ENCODE measurements at regions not wholly inside any gene's neighbourhood (a gene's known extent, or its start where the extent isn't known, plus 50 kb on each side); places are given as distances from the start of the nearest gene placed in this dataset.

DNA sequence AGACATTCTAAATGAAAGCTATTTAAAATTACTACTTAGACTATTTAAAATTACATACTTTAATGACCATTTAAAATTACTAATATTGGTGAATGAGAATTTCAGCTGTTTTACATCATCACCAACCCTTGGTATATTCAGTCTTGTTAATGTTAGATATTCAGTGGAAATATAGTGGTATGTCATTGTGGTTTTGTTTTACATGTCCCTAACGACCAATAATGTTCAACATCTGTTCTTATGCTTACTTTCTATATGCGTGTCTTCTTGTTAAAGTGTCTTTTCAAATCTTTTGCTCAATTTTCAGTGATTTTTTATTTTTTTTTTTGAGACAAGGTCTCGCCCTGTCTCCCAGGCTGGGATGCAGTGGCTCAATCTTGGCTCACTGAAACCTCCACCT lies 279.3 kb upstream of the TARS1 start:
- WGBS (ENCODE audit: extremely low coverage, insufficient coverage, insufficient read length), result no CpG with 5 or more reads among the region's 3 CpGs
- no peaks in the 10 kb centered on the region for H3K79me1 ChIP-seq (ENCODE audit: low read length)
- no peak overlapping the region for H3K4me3 ChIP-seq (ENCODE audit: low read depth, low read length)
- H3K9me3 ChIP-seq (ENCODE audit: insufficient read depth, low read depth, low read length), result no peaks in the 10 kb centered on the region
- no peak overlapping the region for H2BK5ac ChIP-seq (ENCODE audit: low read depth, low read length, poor library complexity)
- H4K8ac ChIP-seq (ENCODE audit: low read depth, low read length), result no peak overlapping the region
- no peak overlapping the region for H3K4me2 ChIP-seq (ENCODE audit: low read length)
- H3K4ac ChIP-seq (ENCODE audit: low read depth, low read length), result no peak overlapping the region
- no peak overlapping the region for H4K91ac ChIP-seq (ENCODE audit: low read depth, low read length)
- no peak overlapping the region for H3K9ac ChIP-seq (ENCODE audit: low read length)
- no peak overlapping the region for H3K18ac ChIP-seq (ENCODE audit: low read length)
- H2BK120ac ChIP-seq (ENCODE audit: insufficient read depth, low read length, poor library complexity), result no peak overlapping the region
- H3K27me3 ChIP-seq (ENCODE audit: insufficient read depth, low read length), result no peaks in the 10 kb centered on the region
- DNase-seq, result no peak
- H2AK5ac ChIP-seq (ENCODE audit: low read length), result no peak overlapping the region
- no peak overlapping the region for H3K27ac ChIP-seq (ENCODE audit: low read depth, low read length)
- H3K23ac ChIP-seq (ENCODE audit: low read length), result no peak overlapping the region
- no peaks in the 10 kb centered on the region for H3K4me1 ChIP-seq (ENCODE audit: control insufficient read depth in 1 of 2, insufficient read depth in 2 of 2, low read length in 2 of 2)
- H3K79me2 ChIP-seq (ENCODE audit: control insufficient read depth, insufficient read depth, low read length, poor library complexity), result no peaks in the 10 kb centered on the region
- H4K12ac ChIP-seq (ENCODE audit: low read depth, low read length), result no peak overlapping the region
- H3K36me3 ChIP-seq (ENCODE audit: control insufficient read depth in 1 of 2, insufficient read depth in 2 of 2, low read length in 2 of 2), result no peaks in the 10 kb centered on the region
- H2AFZ ChIP-seq (ENCODE audit: insufficient read depth, low read length, poor library complexity), result no peak overlapping the region
- H3K14ac ChIP-seq (ENCODE audit: low read length), result no peak overlapping the region
- no peak overlapping the region for H2BK12ac ChIP-seq (ENCODE audit: low read length)

DNA sequence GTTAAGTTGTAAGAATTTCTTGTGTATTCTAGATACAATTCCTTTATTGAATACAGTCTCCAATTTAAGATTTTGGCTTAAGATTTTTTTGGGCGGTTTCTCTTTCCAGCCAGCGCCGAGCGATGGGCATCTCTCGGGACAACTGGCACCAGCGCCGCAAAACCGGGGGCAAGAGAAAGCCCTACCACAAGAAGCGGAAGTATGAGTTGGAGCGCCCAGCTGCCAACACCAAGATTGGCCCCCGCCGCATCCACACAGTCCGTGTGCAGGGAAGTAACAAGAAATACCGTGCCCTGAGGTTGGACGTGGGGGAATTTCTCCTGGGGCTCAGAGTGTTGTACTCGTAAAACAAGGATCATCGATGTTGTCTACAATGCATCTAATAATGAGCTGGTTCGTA lies 278.7 kb upstream of the TARS1 start:
- Histone ChIP-seq H2AK5ac (ENCODE audit: low read length) (no peak overlapping the region), H3K4ac (ENCODE audit: low read depth, low read length) (no peak overlapping the region), H3K18ac (ENCODE audit: low read length) (no peak overlapping the region), H3K4me1 (ENCODE audit: control insufficient read depth in 1 of 2, insufficient read depth in 2 of 2, low read length in 2 of 2) (no peaks in the 10 kb centered on the region), H3K23ac (ENCODE audit: low read length) (no peak overlapping the region), H2BK120ac (ENCODE audit: insufficient read depth, low read length, poor library complexity) (no peak overlapping the region), H2BK12ac (ENCODE audit: low read length) (no peak overlapping the region), H3K79me2 (ENCODE audit: control insufficient read depth, insufficient read depth, low read length, poor library complexity) (no peaks in the 10 kb centered on the region), H3K4me3 (ENCODE audit: low read depth, low read length) (no peak overlapping the region), H3K14ac (ENCODE audit: low read length) (no peak overlapping the region), H2BK5ac (ENCODE audit: low read depth, low read length, poor library complexity) (no peak overlapping the region), H3K79me1 (ENCODE audit: low read length) (no peaks in the 10 kb centered on the region), H3K9ac (ENCODE audit: low read length) (no peak overlapping the region), H4K12ac (ENCODE audit: low read depth, low read length) (no peak overlapping the region), H3K27me3 (ENCODE audit: insufficient read depth, low read length) (no peaks in the 10 kb centered on the region), H3K4me2 (ENCODE audit: low read length) (no peak overlapping the region), H3K9me3 (ENCODE audit: insufficient read depth, low read depth, low read length) (no peaks in the 10 kb centered on the region), H3K27ac (ENCODE audit: low read depth, low read length) (no peak overlapping the region), H4K91ac (ENCODE audit: low read depth, low read length) (no peak overlapping the region), H2AFZ (ENCODE audit: insufficient read depth, low read length, poor library complexity) (no peak overlapping the region), H4K8ac (ENCODE audit: low read depth, low read length) (no peak overlapping the region), H3K36me3 (ENCODE audit: control insufficient read depth in 1 of 2, insufficient read depth in 2 of 2, low read length in 2 of 2) (no peaks in the 10 kb centered on the region)
- no CpG with 5 or more reads among the region's 18 CpGs for WGBS (ENCODE audit: extremely low coverage, insufficient coverage, insufficient read length)
- no peak for DNase-seq

DNA sequence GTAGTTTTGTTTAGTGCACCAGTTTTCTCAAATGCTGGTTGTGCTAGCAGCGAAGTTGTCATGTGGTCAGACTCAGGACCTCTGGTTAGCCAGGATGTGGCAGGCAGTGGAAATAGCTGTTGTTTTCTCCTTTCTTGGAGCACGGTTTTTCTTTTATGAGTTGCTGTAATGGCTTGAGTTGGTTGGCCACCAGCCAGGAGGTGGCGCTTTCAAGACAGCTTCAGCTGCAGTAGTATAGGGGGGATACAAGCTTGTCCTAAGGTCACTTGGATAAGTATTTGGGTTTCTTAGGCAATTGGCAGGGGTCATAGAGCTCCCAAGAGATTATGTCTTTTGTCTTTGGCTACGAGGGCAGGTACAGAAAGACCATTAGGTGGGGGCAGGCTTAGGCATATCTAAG lies 274.2 kb upstream of the TARS1 start:
- H3K4me1 ChIP-seq (ENCODE audit: control insufficient read depth in 1 of 2, insufficient read depth in 2 of 2, low read length in 2 of 2), result no peaks in the 10 kb centered on the region
- no peak overlapping the region for H2BK120ac ChIP-seq (ENCODE audit: insufficient read depth, low read length, poor library complexity)
- H2AFZ ChIP-seq (ENCODE audit: insufficient read depth, low read length, poor library complexity), result no peak overlapping the region
- H3K23ac ChIP-seq (ENCODE audit: low read length), result no peak overlapping the region
- H3K18ac ChIP-seq (ENCODE audit: low read length), result no peak overlapping the region
- no peaks in the 10 kb centered on the region for H3K27me3 ChIP-seq (ENCODE audit: insufficient read depth, low read length)
- no peak overlapping the region for H3K9ac ChIP-seq (ENCODE audit: low read length)
- no peak overlapping the region for H3K14ac ChIP-seq (ENCODE audit: low read length)
- H4K91ac ChIP-seq (ENCODE audit: low read depth, low read length), result no peak overlapping the region
- H3K36me3 ChIP-seq (ENCODE audit: control insufficient read depth in 1 of 2, insufficient read depth in 2 of 2, low read length in 2 of 2), result no peaks in the 10 kb centered on the region
- no peak overlapping the region for H3K4me3 ChIP-seq (ENCODE audit: low read depth, low read length)
- H2BK5ac ChIP-seq (ENCODE audit: low read depth, low read length, poor library complexity), result no peak overlapping the region
- H2AK5ac ChIP-seq (ENCODE audit: low read length), result no peak overlapping the region
- no peak overlapping the region for H3K27ac ChIP-seq (ENCODE audit: low read depth, low read length)
- no peak for DNase-seq
- no peaks in the 10 kb centered on the region for H3K79me1 ChIP-seq (ENCODE audit: low read length)
- H4K12ac ChIP-seq (ENCODE audit: low read depth, low read length), result no peak overlapping the region
- H3K4ac ChIP-seq (ENCODE audit: low read depth, low read length), result no peak overlapping the region
- H4K8ac ChIP-seq (ENCODE audit: low read depth, low read length), result no peak overlapping the region
- no peaks in the 10 kb centered on the region for H3K9me3 ChIP-seq (ENCODE audit: insufficient read depth, low read depth, low read length)
- H3K79me2 ChIP-seq (ENCODE audit: control insufficient read depth, insufficient read depth, low read length, poor library complexity), result no peaks in the 10 kb centered on the region
- no peak overlapping the region for H3K4me2 ChIP-seq (ENCODE audit: low read length)
- H2BK12ac ChIP-seq (ENCODE audit: low read length), result no peak overlapping the region
- WGBS (ENCODE audit: extremely low coverage, insufficient coverage, insufficient read length), result no CpG with 5 or more reads among the region's 4 CpGs

DNA sequence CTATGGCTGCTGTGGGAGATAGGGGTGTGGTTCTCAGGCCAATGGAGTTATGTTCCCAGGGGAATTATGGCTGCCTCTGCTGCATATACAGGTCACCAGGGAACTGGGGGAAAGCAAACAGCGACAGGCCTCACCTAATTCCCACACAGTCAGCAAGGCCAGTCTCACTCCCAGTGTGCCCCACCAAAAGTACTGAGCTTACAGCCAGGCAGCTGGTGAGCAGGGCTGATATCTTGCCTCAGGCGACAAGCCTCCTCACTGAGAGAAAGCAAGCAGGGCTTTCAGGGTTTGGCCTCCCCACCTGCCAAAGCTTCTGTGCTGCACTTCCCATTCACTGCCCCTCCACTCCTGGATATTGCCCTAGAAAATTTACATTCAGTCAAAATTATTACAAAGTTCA lies 273.8 kb upstream of the TARS1 start:
- H3K4me3 ChIP-seq (ENCODE audit: low read depth, low read length), result no peak overlapping the region
- H2AFZ ChIP-seq (ENCODE audit: insufficient read depth, low read length, poor library complexity), result no peak overlapping the region
- no peak overlapping the region for H3K23ac ChIP-seq (ENCODE audit: low read length)
- H3K27ac ChIP-seq (ENCODE audit: low read depth, low read length), result no peak overlapping the region
- H3K9ac ChIP-seq (ENCODE audit: low read length), result no peak overlapping the region
- H3K4me1 ChIP-seq (ENCODE audit: control insufficient read depth in 1 of 2, insufficient read depth in 2 of 2, low read length in 2 of 2), result no peaks in the 10 kb centered on the region
- WGBS (ENCODE audit: extremely low coverage, insufficient coverage, insufficient read length), result no CpG with 5 or more reads among the region's 2 CpGs
- DNase-seq, result no peak
- H2BK5ac ChIP-seq (ENCODE audit: low read depth, low read length, poor library complexity), result no peak overlapping the region
- no peak overlapping the region for H3K14ac ChIP-seq (ENCODE audit: low read length)
- no peak overlapping the region for H2BK12ac ChIP-seq (ENCODE audit: low read length)
- no peaks in the 10 kb centered on the region for H3K79me1 ChIP-seq (ENCODE audit: low read length)
- no peak overlapping the region for H3K18ac ChIP-seq (ENCODE audit: low read length)
- no peak overlapping the region for H2BK120ac ChIP-seq (ENCODE audit: insufficient read depth, low read length, poor library complexity)
- H3K4me2 ChIP-seq (ENCODE audit: low read length), result no peak overlapping the region
- H2AK5ac ChIP-seq (ENCODE audit: low read length), result no peak overlapping the region
- no peak overlapping the region for H4K91ac ChIP-seq (ENCODE audit: low read depth, low read length)
- no peak overlapping the region for H3K4ac ChIP-seq (ENCODE audit: low read depth, low read length)
- H3K36me3 ChIP-seq (ENCODE audit: control insufficient read depth in 1 of 2, insufficient read depth in 2 of 2, low read length in 2 of 2), result no peaks in the 10 kb centered on the region
- H3K27me3 ChIP-seq (ENCODE audit: insufficient read depth, low read length), result no peaks in the 10 kb centered on the region
- no peak overlapping the region for H4K8ac ChIP-seq (ENCODE audit: low read depth, low read length)
- H3K9me3 ChIP-seq (ENCODE audit: insufficient read depth, low read depth, low read length), result no peaks in the 10 kb centered on the region
- no peaks in the 10 kb centered on the region for H3K79me2 ChIP-seq (ENCODE audit: control insufficient read depth, insufficient read depth, low read length, poor library complexity)
- H4K12ac ChIP-seq (ENCODE audit: low read depth, low read length), result no peak overlapping the region
